ENCODE measurements at regions not wholly inside any gene's neighbourhood (a gene's known extent, or its start where the extent isn't known, plus 50 kb on each side); places are given as distances from the start of the nearest gene placed in this dataset.

GRCh38 chr7:91671245-91671644 lies 209.3 kb downstream of the MTERF1 start:
- Histone ChIP-seq H4K20me1 (ENCODE audit: low read length) (no peaks in the 10 kb centered on the region), H3F3A (ENCODE audit: low read length, unreplicated experiment) (no peaks in the 10 kb centered on the region), H3K4me1 (ENCODE audit: insufficient read depth, low read length) (no peaks in the 10 kb centered on the region), H3K36me3 (ENCODE audit: low read depth, low read length) (no peaks in the 10 kb centered on the region), H3K4me2 (ENCODE audit: low read length) (no peak overlapping the region), H3K4me3 (ENCODE audit: low read length) (no peak overlapping the region), H3K9me3 (ENCODE audit: low read length) (no peaks in the 10 kb centered on the region), H3K27me3 (ENCODE audit: low read length) (no peaks in the 10 kb centered on the region), H3K9me2 (replicated peaks; ENCODE audit: low read length) (no peaks in the 10 kb centered on the region), H2AFZ (ENCODE audit: low read length) (no peak overlapping the region), H3K27ac (ENCODE audit: low read length) (no peak overlapping the region), H3K9ac (ENCODE audit: low read length) (no peak overlapping the region), H3K79me2 (ENCODE audit: low read length) (no peaks in the 10 kb centered on the region)
- TF ChIP-seq CTCF (conservative IDR thresholded peaks at IDR 0.05; ENCODE audit: low read depth, low read length) = no peak
- TF ChIP-seq EZH2 (IDR thresholded peaks at IDR 0.05; ENCODE audit: low read length, unreplicated experiment) = no peak
- no peak for TF ChIP-seq EZH2phosphoT487 (IDR thresholded peaks at IDR 0.05; ENCODE audit: borderline replicate concordance, low read length)
- ATAC-seq = no peak
- BruUV-seq (replicated peaks) = no TSS peak
- intact Hi-C loops (cut with micrococcal nuclease) = no loop called here
- ChIA-PET POLR2A (ENCODE audit: unreplicated experiment) (no interaction called here), CTCF (no interaction called here)
- DNase-seq = no peak

- H3K4me1 ChIP-seq (ENCODE audit: insufficient read depth, low read length) = no peaks in the 10 kb centered on the region
- no peak overlapping the region for H3K9ac ChIP-seq (ENCODE audit: low read length)
- no peaks in the 10 kb centered on the region for H3K9me2 ChIP-seq (replicated peaks; ENCODE audit: low read length)
- ATAC-seq = no peak
- no peaks in the 10 kb centered on the region for H3K36me3 ChIP-seq (ENCODE audit: low read depth, low read length)
- H3K9me3 ChIP-seq (ENCODE audit: low read length) = no peaks in the 10 kb centered on the region
- intact Hi-C loops (cut with micrococcal nuclease) = no loop called here
- H2AFZ ChIP-seq (ENCODE audit: low read length) = no peak overlapping the region
- TF ChIP-seq EZH2 (IDR thresholded peaks at IDR 0.05; ENCODE audit: low read length, unreplicated experiment) = no peak
- TF ChIP-seq CTCF (conservative IDR thresholded peaks at IDR 0.05; ENCODE audit: low read depth, low read length) = no peak
- TF ChIP-seq EZH2phosphoT487 (IDR thresholded peaks at IDR 0.05; ENCODE audit: borderline replicate concordance, low read length) = no peak
- no peaks in the 10 kb centered on the region for H3F3A ChIP-seq (ENCODE audit: low read length, unreplicated experiment)
- no peak overlapping the region for H3K27ac ChIP-seq (ENCODE audit: low read length)
- H4K20me1 ChIP-seq (ENCODE audit: low read length) = no peaks in the 10 kb centered on the region
- no peak overlapping the region for H3K4me2 ChIP-seq (ENCODE audit: low read length)
- no peak overlapping the region for H3K4me3 ChIP-seq (ENCODE audit: low read length)
- POLR2A ChIA-PET (ENCODE audit: unreplicated experiment) = no interaction called here
- no peaks in the 10 kb centered on the region for H3K79me2 ChIP-seq (ENCODE audit: low read length)
- H3K27me3 ChIP-seq (ENCODE audit: low read length) = no peaks in the 10 kb centered on the region
- no TSS peak for BruUV-seq (replicated peaks)
- DNase-seq = no peak
- CTCF ChIA-PET = no interaction called here
Observed at GRCh38 chr7:91674470-91674869, 206.0 kb downstream of the MTERF1 start.

- Histone ChIP-seq H3F3A (ENCODE audit: low read length, unreplicated experiment) (no peaks in the 10 kb centered on the region), H3K79me2 (ENCODE audit: low read length) (no peaks in the 10 kb centered on the region), H3K4me2 (ENCODE audit: low read length) (no peak overlapping the region), H3K9me3 (ENCODE audit: low read length) (no peaks in the 10 kb centered on the region), H3K36me3 (ENCODE audit: low read depth, low read length) (no peaks in the 10 kb centered on the region), H4K20me1 (ENCODE audit: low read length) (no peaks in the 10 kb centered on the region), H2AFZ (ENCODE audit: low read length) (no peak overlapping the region), H3K27ac (ENCODE audit: low read length) (no peak overlapping the region), H3K27me3 (ENCODE audit: low read length) (no peaks in the 10 kb centered on the region), H3K9me2 (replicated peaks; ENCODE audit: low read length) (no peaks in the 10 kb centered on the region), H3K4me3 (ENCODE audit: low read length) (no peak overlapping the region), H3K9ac (ENCODE audit: low read length) (no peak overlapping the region), H3K4me1 (ENCODE audit: insufficient read depth, low read length) (no peaks in the 10 kb centered on the region)
- intact Hi-C loops (cut with micrococcal nuclease) = no loop called here
- ChIA-PET POLR2A (ENCODE audit: unreplicated experiment) (no interaction called here), CTCF (no interaction called here)
- TF ChIP-seq CTCF (conservative IDR thresholded peaks at IDR 0.05; ENCODE audit: low read depth, low read length) (no peak), EZH2 (IDR thresholded peaks at IDR 0.05; ENCODE audit: low read length, unreplicated experiment) (no peak), EZH2phosphoT487 (IDR thresholded peaks at IDR 0.05; ENCODE audit: borderline replicate concordance, low read length) (no peak)
- BruUV-seq (replicated peaks) = no TSS peak
- DNase-seq (no peak), ATAC-seq (no peak)
Observed at GRCh38 chr7:91681718-91682117, 198.8 kb downstream of the MTERF1 start.
